NCI-H2107 treated with DMSO at 0.1 percent for 48 hours (cell line): ENCODE measurements at regions not wholly inside any gene's neighbourhood (a gene's known extent, or its start where the extent isn't known, plus 50 kb on each side); places are given as distances from the start of the nearest gene placed in this dataset.

Experiments
- DNase-seq: peaks from one replicate; lab custom pipeline; 2025; ENCODE audit not compliant: unreplicated experiment; lab: John Stamatoyannopoulos, UW

DNA sequence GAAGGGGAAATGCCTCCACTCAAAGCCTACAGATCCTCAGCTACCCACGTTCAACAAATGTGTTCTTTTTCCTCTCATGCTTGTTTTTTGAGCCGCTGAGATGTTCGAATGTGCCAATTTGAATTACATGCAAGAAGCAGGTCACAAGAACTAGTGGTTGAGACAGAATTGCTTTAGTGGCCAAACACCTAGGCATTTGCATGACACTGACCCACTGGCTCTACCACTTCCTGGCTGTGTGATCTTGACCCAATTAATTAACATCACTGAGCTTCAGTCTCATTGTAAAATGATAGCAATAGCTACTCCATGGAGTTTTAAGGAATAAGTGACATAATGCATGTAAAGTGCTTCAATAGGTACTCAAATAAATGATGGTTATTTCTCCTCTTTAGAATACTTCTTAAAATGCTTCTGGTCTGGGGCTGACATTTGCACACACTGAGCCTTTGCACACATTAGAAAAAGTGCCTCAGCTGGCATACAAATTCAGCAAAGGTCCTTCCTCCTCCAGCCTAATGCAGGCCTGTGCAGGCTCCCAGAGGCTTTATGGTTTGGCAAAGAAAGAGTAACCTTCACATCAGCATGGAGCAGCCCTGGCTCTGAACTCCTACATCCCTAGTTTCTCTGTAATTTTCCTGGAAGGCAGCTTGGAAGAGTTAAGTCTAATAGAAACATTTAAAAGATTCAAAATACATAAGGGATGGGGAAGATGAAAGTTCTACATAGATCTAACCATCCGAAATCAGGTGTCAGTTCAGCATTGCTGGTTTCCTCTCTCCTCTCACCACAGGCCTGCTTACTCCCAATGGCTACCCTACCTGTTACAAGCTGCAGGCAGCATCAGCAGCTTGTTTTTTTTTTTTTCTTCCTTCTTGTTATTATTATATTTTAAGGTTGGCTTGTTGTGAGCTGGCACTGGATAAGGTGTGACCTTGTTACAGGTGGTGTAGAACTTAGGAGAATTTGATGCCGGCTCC, 107.4 kb downstream of the TBX19 start:
- DNase-seq: no peak

DNA sequence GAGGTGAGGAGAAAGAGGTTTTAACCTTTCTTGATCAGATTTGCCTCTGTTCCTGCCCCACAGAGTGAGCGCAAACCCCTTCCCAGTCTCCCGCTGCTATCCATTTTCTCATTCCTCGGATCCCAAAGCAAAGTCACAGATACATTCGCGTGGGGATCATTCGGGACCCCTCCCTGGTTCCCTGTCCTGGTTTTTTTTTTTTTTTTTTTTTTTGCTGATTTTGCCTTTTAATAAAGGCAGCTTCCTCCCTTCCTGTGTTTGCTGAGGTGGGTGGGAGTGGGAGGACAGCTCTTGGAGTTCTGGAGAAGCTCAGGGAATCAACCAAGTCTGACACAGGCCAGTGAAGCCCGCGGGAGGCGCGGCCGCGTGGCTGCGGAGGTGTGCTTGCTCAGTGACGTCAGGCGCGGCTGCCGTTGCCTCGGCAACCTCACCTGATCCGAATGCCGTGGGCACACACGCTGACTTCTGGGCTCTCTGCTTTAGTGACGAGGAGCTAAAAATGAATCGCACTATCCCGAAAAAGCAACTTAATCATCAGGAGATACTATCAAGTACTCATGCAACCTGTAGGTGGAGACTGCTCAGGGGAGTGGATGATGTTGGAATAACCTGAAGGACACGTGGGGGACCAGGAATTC, 106.4 kb downstream of the TBX19 start:
- DNase-seq: peak; percentile 62

DNA sequence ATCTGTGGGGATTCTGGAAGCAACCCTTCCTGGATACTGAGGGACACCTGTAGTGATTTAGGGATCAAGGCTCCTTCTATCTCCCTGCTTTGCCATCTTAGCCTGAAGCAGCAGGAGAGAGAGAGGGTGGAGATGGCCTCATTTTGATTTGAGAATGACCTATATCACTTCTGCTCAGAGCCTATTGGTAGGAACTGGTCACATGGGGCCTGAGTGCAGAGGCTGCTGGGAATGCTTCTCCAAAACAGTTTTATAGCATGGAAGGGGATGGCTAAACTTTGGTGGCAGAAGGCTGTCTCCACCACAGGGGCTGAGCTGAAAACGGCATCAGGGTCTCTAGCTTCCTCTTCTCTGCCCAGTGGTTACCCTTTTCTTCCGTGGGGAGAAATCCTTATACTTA, 105.8 kb downstream of the TBX19 start:
- no peak for DNase-seq

DNA sequence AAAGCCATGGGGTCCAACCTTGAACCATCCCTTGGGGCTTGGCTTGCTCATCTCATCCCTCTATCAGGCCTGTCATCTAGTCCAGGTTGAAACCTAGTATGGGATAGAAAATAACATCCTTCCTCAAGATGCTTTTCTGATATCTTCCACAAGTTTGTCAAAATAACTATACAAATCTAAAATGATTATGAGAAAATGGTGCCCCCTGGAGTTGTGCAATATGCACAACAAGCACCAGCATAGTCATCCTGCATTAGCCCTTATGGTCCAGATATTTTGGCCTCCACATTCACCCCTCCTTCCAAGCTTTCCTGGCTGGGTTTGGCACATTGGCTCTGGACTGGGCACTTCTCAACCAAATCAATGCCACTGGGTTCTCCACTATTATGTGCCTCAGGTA, 101.2 kb downstream of the TBX19 start:
- no peak for DNase-seq

DNA sequence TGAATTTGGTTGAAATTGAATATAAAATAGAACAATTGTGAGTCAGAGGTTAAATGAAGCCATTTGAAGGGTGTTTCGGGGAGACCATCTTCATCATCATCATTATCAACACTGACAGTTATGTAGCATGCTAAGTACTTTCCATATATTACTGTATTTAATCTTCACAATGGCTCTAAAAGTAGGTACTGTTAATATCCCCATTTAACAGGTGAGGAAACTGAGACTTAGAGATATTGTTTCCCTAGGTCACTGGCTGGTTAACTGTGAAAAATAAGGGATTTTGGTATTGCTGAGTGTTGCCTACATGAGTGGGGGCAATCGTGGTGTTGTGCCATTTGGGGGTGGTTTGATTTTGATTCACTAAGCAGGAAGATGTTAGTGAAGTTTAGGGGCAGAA, 100.3 kb downstream of the TBX19 start:
- DNase-seq: no peak

DNA sequence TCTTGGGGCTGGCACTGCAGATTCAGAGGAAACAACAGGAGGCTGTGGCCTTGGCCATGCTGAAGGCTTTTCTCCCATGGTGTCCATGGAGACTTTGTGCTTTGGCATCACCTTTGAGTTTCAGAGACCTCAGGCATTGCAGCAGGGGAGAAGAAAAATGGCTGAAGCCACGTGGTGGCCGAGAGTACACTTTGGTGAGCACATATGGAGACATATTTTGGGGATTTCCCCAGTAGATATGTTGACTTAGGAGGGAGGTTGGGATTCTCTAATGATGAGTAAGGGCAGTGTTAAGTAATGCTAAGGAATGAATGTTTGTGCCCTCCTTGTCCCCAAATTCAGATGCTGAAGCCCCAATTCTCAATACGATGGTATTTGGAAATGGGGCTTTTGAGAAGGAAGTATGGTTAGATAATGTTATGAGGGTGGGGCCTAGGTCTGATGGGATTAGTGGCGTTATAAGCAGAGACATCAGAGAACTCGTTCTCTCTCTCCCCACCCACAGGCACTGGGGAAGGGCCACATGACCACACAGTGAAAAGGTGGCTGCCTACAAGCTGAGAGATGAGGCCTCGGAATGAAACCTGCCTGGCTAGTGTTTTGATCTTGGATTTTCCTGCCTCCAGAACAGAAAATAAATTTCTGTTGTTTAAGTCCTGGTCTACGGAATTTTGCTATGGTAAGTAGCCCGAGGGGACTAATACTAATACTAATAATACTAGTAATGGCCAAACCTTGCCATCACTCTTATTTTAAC, 98.6 kb downstream of the TBX19 start:
- no peak for DNase-seq

DNA sequence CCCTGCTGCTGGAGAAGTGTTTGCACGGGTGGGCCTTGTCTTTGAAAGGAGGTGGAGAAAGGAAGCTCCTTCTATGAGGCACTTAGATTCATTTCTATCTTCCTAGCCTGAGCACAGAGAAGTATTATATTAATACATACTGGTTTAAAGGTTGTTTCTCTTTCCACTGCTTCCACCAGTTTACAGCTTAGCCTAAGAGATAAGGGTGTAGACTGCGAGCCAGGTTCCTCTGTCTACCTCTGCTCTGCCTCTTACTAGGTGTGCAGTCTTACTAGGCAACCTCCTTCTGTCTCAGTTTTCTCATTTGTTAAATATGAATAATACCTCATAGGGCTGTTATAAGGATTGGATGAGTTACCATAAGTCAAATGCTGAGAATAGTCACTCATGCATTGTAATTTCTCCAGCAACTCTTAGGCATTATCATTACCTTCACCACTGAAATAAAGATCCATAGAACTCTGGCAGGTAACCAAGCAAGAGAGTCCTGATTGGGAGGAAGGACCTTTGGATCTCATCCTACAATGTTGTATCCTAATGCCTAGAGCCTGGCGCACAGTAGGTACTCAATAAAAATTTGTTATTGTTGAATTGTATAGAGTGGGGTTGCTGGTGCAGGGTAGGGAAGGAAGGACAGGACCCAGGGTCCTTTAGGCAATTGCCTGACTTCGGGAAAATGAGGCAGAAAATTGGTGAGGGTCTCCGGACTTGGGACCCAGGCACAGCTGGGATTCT, 95.1 kb downstream of the TBX19 start:
- DNase-seq: no peak

GRCh38 chr1:168374566-168374965, 93.9 kb downstream of the TBX19 start:
- DNase-seq: no peak

DNA sequence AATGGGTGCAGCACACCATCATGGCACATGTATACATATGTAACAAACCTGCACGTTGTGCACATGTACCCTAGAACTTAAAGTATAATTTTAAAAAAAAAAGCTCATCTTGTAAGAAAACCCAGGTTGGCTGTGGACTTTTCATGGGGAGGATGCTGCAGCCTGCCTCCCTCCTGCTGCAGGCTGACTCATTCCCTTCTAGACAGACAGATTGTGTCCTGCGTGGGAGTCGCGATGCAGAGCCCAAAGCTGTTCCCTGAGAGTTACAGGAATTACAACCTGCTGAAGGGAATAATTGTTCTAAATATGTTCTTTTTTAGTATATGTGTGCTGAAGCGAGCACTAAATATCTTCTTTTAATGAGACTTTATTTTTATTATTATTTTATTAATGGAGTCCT, 93.2 kb downstream of the TBX19 start:
- DNase-seq: no peak

DNA sequence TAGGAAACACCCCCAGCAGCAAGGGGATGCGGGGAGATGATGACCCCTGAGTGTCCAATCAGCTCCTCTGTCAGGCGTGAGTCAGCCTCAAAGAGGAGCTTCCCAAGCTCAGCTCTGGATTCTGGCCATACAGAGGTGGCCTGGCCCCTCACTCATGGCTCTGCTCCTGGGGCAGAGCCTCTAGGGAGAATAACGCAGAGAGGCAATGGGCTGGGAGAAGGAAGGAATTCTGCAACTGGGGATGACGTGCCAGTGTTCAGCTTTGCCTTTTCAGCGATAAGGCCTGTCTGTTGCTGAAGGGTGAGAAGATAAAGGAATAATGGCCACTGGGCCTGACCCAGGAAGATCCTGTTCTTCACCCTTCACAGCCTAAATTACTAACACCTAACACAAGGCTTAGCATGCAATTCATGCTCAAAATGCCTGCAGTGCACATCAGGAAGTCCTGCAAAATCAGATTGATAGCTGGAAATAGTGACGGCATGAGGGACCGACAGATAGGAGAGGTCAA, 92.2 kb downstream of the TBX19 start:
- no peak for DNase-seq

DNA sequence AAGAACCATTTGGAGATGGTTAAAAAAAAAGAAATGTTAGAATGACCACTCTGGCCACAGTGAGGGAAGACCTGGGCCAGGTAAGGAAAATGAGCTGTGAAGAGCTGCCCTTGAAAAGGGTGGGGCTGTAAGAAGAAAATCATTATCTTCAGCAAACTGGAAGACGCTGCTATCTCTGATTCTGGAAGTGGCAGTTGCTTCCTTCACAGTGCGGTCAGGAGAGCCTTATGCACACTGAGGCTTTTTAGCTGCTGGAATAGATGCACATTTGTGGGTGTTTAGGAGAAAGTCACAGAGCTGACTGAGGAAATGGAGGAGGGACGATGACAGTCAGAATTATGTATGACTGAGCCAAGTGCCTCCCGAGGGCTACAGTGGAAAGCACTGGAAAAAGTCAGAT, 91.6 kb downstream of the TBX19 start:
- no peak for DNase-seq

GRCh38 chr1:168371477-168371876, 90.8 kb downstream of the TBX19 start:
- DNase-seq: no peak

GRCh38 chr1:168370586-168370985, 89.9 kb downstream of the TBX19 start:
- no peak for DNase-seq

DNA sequence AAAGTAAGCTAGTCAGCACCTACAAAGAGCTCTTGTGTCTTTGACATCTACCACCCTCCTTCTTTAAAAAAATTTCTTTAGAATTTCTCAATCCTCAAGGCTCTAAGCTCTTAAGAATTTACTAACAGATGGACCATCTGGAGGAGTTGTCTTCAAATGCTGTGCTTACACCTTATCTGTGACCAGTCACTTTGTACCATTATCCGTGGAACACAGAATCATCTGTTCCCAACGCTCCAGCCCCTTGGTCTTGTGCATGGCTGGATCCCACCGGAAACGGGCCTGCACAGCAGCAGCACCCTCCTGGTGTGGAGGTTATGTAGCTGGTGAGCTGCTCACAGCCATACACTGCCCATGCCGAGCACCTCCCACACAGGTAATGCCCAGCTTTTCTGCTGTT, 89.0 kb downstream of the TBX19 start:
- no peak for DNase-seq

DNA sequence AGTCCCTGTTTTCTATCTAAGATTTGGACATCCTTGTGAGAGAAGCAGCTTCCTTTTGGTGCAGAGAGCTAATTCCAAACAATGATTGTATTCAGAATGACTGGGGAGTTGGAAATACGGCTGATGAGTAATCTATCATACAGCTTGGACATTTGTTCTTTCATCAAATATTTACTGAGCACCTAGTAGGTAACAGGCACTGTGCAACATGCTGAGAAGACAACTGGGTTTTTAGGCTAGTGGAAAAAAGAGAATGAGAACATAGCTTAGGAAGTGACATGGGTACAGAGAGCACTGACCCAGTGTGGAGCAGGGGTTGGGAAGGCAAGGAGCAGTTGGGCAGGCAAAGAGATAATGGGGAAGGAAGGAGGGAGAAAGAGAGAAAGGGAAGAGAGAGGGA, 87.5 kb downstream of the TBX19 start:
- no peak for DNase-seq

DNA sequence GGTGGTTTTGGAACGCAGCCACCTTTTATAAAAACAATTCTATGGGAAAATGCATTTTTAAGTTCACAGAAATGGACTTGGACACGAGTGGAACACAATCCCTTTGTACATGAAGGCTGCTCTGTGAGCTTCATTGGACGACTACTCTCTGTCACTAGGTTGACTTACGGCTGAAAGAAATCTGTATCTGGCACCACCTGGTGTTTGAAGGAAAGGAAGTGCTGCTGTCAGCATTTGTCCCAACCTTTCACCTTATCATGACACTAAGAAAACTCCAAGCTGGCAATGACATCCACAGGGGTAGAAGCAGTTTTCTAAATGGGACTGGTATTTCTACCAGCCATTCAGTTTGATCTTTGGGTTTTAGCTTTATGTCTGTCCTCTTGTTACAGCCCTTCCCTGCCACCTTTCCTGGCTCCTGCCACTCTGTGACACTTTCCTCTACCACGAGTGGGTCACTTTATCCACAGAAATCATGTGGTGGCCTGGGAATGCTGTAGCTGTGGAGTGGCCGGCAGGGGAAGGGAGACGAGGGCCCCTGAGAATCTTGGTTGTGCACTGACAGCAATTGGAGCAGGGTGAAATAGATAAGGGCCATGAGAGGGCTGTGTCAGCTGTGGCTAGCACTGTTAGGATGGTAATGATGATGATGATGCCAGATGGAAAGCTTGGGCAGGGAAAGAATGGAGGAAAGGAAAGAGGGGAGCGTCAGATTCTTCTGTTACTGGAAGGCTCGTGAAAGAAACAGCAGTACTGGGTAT, 85.2 kb downstream of the TBX19 start:
- no peak for DNase-seq
